Prostate gland (tissue), 2 donors: ENCODE measurements at regions not wholly inside any gene's neighbourhood (a gene's known extent, or its start where the extent isn't known, plus 50 kb on each side); places are given as distances from the start of the nearest gene placed in this dataset.

ENCODE experiments used
- CTCF ChIP-seq, 4 experiments: fragments of 200-600 bp in 2 of 4; fragments of 450-650 bp in 2 of 4; sonication (generic) in 2 of 4; IDR thresholded peaks; 1 replicate in 3 of 4; 2 replicates in 1 of 4; pipeline ENCODE4 v1.5.1; 2016 to 2019; ENCODE audit warnings: antibody characterized with exemption in 4 of 4, mild to moderate bottlenecking in 2 of 4, moderate library complexity in 2 of 4
- POLR2AphosphoS5 ChIP-seq: sonication (generic); formaldehyde crosslinking; IDR thresholded peaks from one replicate; pipeline ENCODE4 v1.6.1; 2017; ENCODE audit warnings: antibody characterized with exemption

- no peak for TF ChIP-seq CTCF (IDR thresholded peaks at IDR 0.05)
- TF ChIP-seq POLR2AphosphoS5 = no peak
These were observed 112.5 kb downstream of the PRL start for GRCh38 chr6:22184371-22184770.
